Ovary (tissue), 7 donors: ENCODE measurements at regions not wholly inside any gene's neighbourhood (a gene's known extent, or its start where the extent isn't known, plus 50 kb on each side); places are given as distances from the start of the nearest gene placed in this dataset.
A peak's percentile ranks its signal among the peaks of the same experiment; 100 is the strongest.

Experiments
- DNase-seq, 5 donors: peaks; one replicate each; pipeline ENCODE4 v3.0.0-alpha.2; 2019 to 2020
- H3K27ac ChIP-seq, 2 donors: fragments of 200-600 bp; one replicate each; pipeline versions ENCODE4 v1.5.1 to v1.8.0; 2019 to 2022
- H3K27me3 ChIP-seq: fragments of 200-600 bp; one replicate; pipeline ENCODE4 v1.8.0; 2022
- H3K36me3 ChIP-seq: fragments of 200-600 bp; sonication (generic); one replicate; pipeline ENCODE4 v1.5.1; 2019
- H3K4me1 ChIP-seq: one replicate; pipeline ENCODE4 v1.8.1; 2013; ENCODE audit warnings: mild to moderate bottlenecking, moderate library complexity; ENCODE audit not compliant: insufficient read depth
- H3K4me3 ChIP-seq: fragments of 200-600 bp; sonication (generic); one replicate; pipeline ENCODE4 v1.5.1; 2017
- H3K9me3 ChIP-seq, 2 donors: fragments of 200-600 bp in 1 of 2; sonication (generic) in 1 of 2; one replicate each; pipeline versions ENCODE4 v1.5.1 to v1.8.1; 2013 to 2019; ENCODE audit warnings: mild to moderate bottlenecking in 1 of 2, moderate library complexity in 1 of 2
- EP300 ChIP-seq: sonication (generic); formaldehyde crosslinking; IDR thresholded peaks from one replicate; pipeline ENCODE4 v1.6.1; 2017; ENCODE audit warnings: antibody characterized with exemption
- POLR2A ChIP-seq: fragments of 450-650 bp; IDR thresholded peaks from one replicate; pipeline ENCODE4 v1.6.1; 2017; ENCODE audit warnings: antibody characterized with exemption, mild to moderate bottlenecking, moderate library complexity
- WGBS, 3 donors: extraction: QIAGEN DNeasy Blood & Tissue Kit in 1 of 3; methylation state at CpG; one replicate each; pipeline versions ENCODE4 v1.1.5 to v1.1.7; 2013 to 2017; 5-methylcytosine and 5-hydroxymethylcytosine counted together
- intact Hi-C, 4 donors: fragments of 100-400 bp; cut with DNase I; formaldehyde crosslinking; loops; one replicate each; pipeline versions ENCODE4 v1.11.0 to v1.15.1; 2022 to 2023
- TF ChIP-seq, protein P1 (sequence below), 3 donors: fragments of 450-650 bp in 2 of 3; fragments of 200-600 bp in 1 of 3; IDR thresholded peaks; one replicate each; pipeline versions ENCODE4 v1.5.1 to v1.8.0; 2016 to 2022; ENCODE audit warnings: antibody characterized with exemption in 3 of 3, mild to moderate bottlenecking in 1 of 3
- donor health status: DM: no; HTN: no; CAD: no; lungs with moderate emphysema.
- donor health status: DM: no; HTN: no; CAD: no.
- donor health status: Bipolar disorder and iron deficiency.
- donor health status: DM: no; HTN: no; CAD: no.
- donor health status: DM: yes; HTN: yes; CAD: no.

DNA sequence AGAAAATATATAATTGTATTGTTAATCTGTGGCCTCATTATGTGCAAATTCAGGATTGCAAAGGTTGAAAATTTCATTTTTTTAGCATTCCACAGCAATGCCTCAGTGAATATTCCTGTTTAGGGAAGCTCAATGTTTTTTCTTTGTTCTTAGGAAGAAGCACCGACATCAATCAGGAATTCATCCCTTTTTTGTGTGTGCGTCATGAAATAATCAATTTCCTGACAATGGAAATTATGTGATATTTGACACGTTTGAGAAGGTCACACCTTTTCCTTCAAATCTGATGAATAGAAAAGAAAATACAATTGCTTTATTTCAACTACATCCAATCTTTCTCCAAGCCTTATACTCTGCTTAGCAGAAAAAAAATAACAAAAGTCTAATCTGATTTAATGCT, 662.8 kb upstream of the FTMT start:
- H3K36me3 ChIP-seq = no peaks in the 10 kb centered on the region
- TF ChIP-seq POLR2A = no peak
- TF ChIP-seq, protein P1, sequence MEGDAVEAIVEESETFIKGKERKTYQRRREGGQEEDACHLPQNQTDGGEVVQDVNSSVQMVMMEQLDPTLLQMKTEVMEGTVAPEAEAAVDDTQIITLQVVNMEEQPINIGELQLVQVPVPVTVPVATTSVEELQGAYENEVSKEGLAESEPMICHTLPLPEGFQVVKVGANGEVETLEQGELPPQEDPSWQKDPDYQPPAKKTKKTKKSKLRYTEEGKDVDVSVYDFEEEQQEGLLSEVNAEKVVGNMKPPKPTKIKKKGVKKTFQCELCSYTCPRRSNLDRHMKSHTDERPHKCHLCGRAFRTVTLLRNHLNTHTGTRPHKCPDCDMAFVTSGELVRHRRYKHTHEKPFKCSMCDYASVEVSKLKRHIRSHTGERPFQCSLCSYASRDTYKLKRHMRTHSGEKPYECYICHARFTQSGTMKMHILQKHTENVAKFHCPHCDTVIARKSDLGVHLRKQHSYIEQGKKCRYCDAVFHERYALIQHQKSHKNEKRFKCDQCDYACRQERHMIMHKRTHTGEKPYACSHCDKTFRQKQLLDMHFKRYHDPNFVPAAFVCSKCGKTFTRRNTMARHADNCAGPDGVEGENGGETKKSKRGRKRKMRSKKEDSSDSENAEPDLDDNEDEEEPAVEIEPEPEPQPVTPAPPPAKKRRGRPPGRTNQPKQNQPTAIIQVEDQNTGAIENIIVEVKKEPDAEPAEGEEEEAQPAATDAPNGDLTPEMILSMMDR (IDR thresholded peaks at IDR 0.05) = no peak
- TF ChIP-seq EP300 = no peak
- no peaks in the 10 kb centered on the region for H3K9me3 ChIP-seq
- 75 to 80% (median 76%) methylated on average over 3 of the region's 3 CpGs for WGBS, 3 donors
- DNase-seq = no peak
- H3K27me3 ChIP-seq = no peaks in the 10 kb centered on the region
- intact Hi-C loops = no loop called here
- no peak overlapping the region for H3K4me3 ChIP-seq
- no peaks in the 10 kb centered on the region for H3K4me1 ChIP-seq
- H3K27ac ChIP-seq = no peak overlapping the region

DNA sequence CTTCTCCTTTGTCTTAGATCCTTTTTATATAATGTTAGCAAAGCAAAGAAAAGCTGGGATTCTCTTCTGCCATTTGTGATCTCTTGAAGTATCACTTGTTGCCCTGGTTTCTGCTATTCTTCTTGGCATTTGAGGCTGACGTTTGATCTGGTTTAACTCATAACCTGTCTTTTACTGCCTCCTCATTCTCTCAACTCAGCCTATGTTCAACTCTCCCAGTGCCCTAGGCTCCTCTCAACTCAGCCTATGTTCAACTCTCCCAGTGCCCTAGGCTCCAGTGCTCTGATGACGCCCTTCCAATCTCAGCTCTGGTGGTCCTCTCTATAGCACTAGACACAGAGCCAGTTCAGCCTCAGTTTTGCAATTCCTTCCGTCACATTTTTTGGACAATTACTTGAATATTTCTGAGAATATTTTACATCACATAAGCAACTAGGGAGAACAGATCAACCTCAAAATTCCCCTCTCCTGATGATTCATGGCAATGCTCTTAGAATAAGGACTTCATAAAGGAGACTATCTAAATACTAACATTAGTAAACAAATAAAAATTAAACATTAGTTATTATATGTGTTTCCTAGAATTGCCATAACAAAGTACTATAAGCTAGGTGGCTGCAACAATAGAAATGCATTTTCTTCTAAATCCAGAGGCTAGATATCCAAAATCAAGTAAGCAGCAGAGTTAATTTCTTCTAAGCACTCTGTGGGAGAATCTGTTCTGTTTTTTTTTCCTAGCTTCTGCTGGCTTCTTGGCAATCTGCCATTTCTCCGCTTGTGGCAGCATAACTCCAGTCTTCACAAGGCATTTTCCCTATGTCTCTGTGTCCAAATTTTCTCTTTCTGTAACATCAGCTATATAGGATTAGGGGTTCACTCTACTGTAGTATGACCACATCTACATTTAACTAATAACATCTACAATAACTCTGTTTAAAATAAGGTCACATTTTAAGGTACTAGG, 662.1 kb upstream of the FTMT start:
- 35 to 47% (median 37%) methylated on average over 4 of the region's 4 CpGs for WGBS, 3 donors
- H3K9me3 ChIP-seq = no peaks in the 10 kb centered on the region
- no peaks in the 10 kb centered on the region for H3K4me1 ChIP-seq
- H3K36me3 ChIP-seq = no peaks in the 10 kb centered on the region
- no peak for DNase-seq
- intact Hi-C loops = no loop called here
- no peak overlapping the region for H3K4me3 ChIP-seq
- TF ChIP-seq, protein P1 (IDR thresholded peaks at IDR 0.05) = no peak
- no peak for TF ChIP-seq EP300
- TF ChIP-seq POLR2A = no peak
- no peak overlapping the region for H3K27ac ChIP-seq
- H3K27me3 ChIP-seq = no peaks in the 10 kb centered on the region

DNA sequence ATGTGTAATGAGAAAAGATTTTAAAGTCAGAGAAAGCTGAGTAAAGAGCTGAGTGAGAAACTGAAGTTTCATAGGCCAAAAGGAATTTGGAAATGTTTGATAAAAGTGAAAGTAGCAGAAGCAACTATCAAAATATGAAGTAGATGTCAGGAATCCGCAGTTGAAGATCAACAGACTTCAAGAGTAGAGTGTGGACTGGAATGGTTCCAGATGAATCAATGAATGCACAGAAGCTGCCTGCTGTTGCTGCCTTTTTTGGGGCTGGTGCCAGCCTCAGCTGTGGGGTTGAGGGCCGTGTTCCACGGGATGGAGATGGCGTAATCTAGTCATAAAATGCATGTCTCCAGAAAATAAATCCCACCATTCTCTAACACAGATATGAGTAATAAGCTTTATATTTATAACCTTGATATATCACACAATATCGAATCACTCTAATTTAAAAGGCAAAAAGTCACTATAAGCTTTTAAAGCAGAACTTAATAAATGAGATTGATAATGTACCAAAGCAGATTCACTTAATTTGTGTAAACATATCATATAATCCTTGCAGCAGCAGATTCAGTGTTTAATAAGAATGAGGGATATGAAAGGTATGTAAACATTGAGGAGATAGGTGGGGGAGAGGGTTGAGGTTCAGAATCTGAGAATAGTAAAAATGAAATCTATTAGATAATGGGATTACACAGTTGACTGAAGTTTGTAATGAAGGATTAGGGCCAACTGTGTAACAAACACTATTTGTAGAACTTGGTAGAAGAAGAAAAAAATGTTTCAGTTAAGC, 652.3 kb upstream of the FTMT start:
- Histone ChIP-seq H3K36me3 (no peaks in the 10 kb centered on the region), H3K27ac (no peak overlapping the region), H3K9me3 (no peaks in the 10 kb centered on the region), H3K4me3 (peak overlapping the region; percentile 23), H3K4me1 (peaks cover 1% of the 10 kb centered on the region), H3K27me3 (no peaks in the 10 kb centered on the region)
- intact Hi-C loops = no loop called here
- WGBS, 3 donors = 12 to 25% (median 17%) methylated on average over 5 of the region's 5 CpGs
- TF ChIP-seq EP300 (no peak), POLR2A (no peak)
- TF ChIP-seq, protein P1 (IDR thresholded peaks at IDR 0.05) = no peak
- DNase-seq = peak in 1 of 5 donors; percentile 2

DNA sequence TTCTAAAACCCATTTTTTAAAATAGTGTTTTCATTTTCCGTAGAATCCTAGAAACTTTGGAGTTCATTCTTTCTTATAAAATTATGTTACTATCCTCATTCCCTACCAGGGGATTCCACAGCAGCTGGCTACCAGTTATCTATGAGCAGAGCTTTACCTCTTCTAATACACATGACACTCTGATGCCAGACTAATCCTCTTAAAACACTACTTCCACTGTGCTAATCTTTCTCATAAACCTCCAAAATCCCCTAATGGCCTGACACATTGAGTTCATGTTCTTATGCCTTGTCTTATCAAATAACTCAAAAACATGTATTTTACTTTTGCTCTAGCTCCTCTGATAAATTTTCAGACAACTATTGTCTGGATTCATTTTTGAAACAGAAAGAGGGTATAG, 633.6 kb upstream of the FTMT start:
- Histone ChIP-seq H3K36me3 (no peaks in the 10 kb centered on the region), H3K4me3 (no peak overlapping the region), H3K27me3 (no peaks in the 10 kb centered on the region), H3K27ac (no peak overlapping the region), H3K9me3 (no peaks in the 10 kb centered on the region), H3K4me1 (no peaks in the 10 kb centered on the region)
- TF ChIP-seq POLR2A = no peak
- TF ChIP-seq EP300 = no peak
- TF ChIP-seq, protein P1 (IDR thresholded peaks at IDR 0.05) = no peak
- DNase-seq = no peak
- 76 to 87% (median 80%) methylated on average over 1 of the region's 1 CpG for WGBS, 3 donors
- intact Hi-C loops = no loop called here
